ENCODE measurements at regions not wholly inside any gene's neighbourhood (a gene's known extent, or its start where the extent isn't known, plus 50 kb on each side); places are given as distances from the start of the nearest gene placed in this dataset.

DNA sequence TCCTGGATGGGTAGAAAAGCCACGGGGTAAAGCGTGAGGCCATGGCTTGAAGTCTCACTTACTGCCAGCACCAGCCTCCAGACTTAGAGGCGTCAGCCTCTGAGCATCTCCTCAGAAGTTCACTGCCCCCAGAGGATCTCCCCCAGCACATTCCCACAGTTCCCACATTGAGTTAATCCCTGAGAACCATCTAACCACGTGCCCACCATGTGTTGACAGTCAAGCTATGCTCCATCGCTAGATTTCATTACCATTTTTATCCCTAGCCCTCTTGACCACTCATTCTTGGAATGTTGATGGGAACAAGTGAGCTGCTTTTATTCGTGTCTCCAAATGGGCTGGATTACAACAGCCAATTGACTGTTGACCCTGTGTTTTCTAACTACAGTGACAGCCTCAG is 283.3 kb upstream of the IRX1 start:
- no peak for DNase-seq

GRCh38 chr5:3311433-3311832 is 284.2 kb upstream of the IRX1 start:
- no peak for DNase-seq

DNA sequence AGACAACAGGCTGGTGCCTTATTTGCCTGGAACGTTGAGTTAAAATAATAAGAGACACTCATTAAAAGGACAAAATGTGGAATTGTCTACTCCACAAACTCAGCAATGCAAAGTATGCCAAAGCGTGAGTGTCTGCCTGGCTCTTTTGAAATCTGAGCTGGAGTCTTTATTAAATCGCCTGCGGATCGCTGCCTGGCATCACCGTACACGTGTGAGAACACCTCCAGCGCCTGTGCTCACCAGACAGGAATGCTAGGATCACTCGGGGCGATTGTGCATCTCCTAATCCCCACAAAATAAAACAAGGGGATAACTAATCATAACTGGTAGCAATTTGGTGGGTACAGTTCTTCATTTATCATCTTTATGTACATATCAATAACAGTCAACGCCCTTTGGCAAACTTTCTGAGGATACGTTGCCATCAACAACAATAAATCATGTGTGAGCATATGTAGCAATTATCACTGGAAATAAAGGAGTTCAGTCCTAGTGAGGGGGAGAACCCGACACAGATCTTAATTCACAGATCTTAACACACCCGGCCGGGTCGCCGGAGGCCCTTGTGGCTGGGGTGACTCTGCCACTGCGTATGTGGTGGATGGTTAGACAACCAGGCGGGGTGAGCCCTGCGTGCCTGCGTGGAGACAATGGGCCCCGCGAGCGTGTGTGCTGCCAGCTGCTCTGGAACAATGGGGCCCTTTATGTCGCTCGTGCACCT is 284.9 kb upstream of the IRX1 start:
- DNase-seq, result no peak

GRCh38 chr5:3309538-3309937 is 286.1 kb upstream of the IRX1 start:
- DNase-seq, result no peak

DNA sequence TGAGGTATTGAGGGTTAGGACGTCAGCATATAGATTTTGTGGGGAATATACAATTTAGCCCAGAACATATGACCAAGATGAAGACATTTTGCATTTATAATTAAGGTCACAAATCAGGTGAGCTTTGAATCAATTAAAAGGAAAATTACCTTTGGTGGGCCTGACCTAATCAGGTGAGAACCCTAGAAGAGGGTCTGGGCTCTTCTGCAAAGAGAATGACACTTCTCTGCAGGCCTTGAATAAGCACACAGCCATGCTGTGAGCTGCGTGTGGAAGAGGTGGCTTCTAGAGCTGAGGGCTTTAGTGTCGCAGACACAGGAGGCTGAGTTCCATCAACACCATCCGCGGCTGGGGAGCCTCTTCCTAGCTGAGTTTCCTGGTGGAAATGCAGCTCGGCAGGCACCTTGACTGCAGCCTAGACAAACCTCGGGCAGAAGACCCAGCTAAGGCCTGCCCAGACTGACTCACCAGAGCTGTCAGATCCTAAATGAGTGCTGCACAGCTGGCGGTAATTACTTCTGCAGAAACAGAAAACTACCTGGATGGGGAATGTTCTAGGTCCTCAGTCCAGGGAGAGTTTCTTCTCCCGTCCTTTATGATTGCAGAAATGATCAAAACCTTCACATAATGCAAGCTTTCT is 287.5 kb upstream of the IRX1 start:
- no peak for DNase-seq

- DNase-seq, result no peak
These were observed 290.2 kb upstream of the IRX1 start for GRCh38 chr5:3305432-3305831.

DNA sequence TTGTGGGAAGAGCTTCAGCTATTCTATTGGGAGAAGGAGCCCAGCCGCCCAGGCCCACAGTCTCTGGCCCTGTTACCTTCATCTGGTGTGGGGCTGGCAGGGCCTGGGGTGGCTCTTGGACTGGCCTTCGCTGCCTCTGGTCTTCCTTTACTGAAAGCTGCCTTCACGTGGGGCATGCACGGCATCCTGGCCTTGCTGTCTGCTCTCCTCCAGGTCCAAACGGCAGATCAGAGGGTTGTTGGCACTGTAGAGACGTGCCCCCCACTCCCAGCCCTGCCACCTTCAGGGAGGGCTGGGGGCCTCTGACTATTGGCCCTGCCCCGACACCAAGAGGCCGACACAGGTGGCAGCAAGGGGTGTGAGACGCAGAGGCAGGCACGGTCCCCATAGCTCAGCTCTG is 291.3 kb upstream of the IRX1 start:
- DNase-seq, result no peak

DNA sequence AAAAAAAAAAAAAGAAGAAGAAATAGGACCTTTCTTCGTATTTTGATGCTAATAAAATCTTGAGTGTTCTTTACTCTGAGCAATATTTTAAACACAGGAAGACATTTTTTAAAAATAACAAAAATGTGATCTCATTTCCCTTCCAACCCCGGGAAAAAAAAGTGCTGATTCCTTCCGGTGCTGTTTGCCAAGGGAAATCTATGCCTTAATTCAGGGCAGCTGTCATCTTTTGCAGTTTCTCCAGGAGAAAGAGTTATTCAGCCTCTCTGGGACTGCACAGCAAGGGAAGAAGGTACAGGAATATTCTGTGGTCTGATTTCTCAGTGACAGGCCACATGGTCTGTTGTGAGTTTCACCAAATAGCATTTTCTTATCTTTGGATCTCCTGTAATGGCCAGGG is 291.9 kb upstream of the IRX1 start:
- no peak for DNase-seq

GRCh38 chr5:3302228-3302627 is 293.4 kb upstream of the IRX1 start:
- DNase-seq, result no peak

DNA sequence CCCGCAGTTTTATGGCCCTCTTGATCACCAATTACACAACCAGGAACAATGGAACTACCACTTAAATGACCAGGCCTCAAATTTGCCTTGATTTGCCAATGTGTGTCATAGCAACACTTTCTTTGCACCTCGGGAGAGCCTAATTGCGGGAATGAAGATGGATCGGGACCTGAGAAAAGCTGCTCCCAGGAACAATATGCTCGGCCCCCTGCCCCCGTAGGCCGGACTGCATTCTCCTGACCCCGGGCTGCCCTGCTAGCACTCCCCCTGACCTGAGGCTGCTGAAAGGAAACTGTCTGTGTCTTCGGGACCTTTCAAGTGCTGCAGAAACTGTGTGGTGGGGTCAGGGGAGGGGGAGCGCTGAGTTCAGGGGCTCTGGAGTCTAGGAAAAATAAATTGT is 294.3 kb upstream of the IRX1 start:
- DNase-seq, result no peak

GRCh38 chr5:3300726-3301125 is 294.9 kb upstream of the IRX1 start:
- no peak for DNase-seq

DNA sequence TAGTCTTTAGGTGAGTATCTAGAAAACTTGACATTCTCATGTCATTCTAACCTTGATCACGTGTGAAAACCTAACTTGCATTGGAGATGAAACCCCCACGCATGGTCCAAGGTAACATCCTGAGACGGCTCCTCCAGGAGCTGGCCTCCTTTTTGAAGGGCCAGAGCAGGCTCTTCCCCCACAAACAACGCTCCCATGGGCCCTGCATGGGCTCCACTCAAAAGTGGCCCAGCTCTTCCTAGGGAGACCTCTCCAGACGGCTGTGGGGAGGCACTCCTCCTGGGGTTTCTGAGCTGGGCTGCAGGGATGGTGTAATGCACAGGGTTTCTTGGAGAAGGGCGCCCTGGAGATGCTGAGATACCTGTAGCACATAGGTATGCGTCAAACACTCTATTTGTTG is 296.2 kb upstream of the IRX1 start:
- DNase-seq, result no peak

- no peak for DNase-seq
These were observed 297.8 kb upstream of the IRX1 start for GRCh38 chr5:3297853-3298252.

DNA sequence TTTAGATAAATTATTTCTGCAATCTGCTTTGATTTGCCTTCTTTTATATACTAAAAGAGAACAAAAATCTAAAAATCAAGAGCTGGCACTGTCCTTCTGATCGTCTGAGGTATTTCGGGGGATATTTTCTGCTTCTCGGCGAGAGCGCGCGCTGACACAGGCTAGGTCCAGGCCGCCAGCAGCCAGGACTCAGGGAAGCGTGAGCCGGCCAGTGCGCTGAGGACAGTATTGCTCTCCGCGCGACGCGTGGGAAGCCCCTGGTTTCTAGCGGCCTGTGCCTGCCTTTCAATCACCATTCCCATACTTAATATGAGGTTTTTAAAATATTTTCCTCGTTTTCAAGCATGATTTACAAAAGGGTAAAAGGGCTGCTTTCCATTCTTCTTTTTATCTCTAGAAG is 307.3 kb upstream of the IRX1 start:
- DNase-seq, result no peak

DNA sequence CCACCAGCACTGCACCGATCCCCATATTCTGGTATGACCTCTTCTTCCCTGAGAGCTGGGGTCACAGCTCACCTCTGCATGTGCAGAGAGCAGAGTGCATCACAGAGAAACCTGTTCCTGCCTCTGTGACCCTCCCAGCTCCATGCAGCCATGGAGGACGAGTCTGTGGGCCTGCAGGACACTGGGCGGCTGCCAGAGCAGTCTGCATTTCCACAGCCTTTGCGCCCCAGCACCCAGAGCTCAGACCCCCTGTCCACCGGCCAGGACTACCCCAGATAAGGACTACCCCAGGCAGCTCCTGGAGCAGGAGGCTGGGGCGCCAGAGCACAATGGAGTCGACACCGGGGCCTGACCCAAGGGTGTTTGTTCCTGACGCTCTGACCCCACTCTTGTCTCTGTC is 308.1 kb upstream of the IRX1 start:
- no peak for DNase-seq

DNA sequence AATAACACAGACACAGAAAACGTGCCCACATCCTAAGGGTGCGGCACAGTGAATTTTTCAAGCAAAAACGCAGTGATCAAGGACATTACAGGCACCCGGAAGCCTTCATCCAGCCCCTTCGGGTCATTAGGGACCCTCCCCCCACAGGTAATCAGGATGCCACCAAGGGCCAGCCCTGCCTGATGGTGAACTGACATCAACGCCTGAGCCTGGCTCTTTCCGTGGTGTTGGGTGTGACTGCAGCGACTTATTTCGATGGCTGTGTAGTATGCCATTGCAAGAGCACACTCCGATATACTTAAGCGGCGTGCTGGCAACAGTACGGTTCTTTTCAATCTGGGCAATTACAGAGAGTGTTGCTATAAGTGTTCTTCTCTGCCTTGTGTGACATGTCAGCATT is 310.0 kb upstream of the IRX1 start:
- no peak for DNase-seq

GRCh38 chr5:3284506-3284905 is 311.1 kb upstream of the IRX1 start:
- DNase-seq, result no peak

GRCh38 chr5:3282841-3283240 is 312.8 kb upstream of the IRX1 start:
- no peak for DNase-seq

DNA sequence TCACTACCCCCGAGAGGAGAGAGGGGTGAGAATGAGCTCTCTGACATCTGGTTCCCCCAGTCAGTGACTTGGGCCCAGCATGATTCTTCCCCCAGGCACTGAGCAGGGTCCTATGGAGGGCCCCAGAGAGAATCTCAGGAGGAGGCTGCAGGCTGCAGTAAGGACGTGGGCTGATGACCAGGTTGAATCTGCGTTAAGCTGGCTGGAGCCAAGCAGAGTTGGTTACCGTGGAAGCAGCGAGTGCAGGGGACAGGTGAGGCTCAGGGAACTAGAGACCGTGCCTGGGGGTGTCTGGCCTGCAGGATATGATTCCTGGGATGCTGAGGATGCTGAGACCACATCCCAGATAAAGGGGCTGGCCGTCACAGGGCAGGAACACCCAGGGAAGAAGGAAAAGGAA is 314.3 kb upstream of the IRX1 start:
- no peak for DNase-seq

GRCh38 chr5:3278643-3279042 is 317.0 kb upstream of the IRX1 start:
- DNase-seq, result no peak

DNA sequence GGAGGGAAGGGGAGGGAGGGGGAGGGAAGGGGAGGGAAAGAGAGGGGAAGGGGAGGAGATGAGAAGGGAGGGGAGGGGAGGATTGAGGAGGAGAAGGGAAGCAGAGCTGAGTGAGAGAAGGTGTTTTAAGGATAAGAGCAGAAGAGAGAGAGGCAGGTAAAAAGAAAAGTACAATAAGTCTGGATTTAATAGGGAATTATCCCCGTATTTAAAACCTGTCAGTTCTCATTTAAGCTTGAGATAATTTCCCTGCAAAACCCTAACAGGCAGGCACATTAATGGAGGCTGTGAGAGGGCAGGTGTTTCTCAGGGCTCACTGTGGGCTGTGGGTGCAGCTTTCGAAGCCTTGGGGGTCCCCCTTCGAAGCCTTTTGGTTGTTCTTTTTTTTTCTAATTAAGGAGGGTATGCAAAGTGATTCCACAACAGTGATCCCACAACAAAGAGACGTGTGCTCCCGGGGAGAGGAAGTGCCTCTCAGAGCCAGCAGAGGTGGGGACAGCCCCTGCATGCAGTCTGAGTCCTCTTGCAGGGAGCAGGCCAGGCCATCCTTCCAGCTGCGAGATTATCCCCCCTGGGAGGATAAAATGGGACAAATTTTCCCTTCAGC is 317.9 kb upstream of the IRX1 start:
- no peak for DNase-seq

GRCh38 chr5:3276896-3277295 is 318.7 kb upstream of the IRX1 start:
- DNase-seq, result no peak

DNA sequence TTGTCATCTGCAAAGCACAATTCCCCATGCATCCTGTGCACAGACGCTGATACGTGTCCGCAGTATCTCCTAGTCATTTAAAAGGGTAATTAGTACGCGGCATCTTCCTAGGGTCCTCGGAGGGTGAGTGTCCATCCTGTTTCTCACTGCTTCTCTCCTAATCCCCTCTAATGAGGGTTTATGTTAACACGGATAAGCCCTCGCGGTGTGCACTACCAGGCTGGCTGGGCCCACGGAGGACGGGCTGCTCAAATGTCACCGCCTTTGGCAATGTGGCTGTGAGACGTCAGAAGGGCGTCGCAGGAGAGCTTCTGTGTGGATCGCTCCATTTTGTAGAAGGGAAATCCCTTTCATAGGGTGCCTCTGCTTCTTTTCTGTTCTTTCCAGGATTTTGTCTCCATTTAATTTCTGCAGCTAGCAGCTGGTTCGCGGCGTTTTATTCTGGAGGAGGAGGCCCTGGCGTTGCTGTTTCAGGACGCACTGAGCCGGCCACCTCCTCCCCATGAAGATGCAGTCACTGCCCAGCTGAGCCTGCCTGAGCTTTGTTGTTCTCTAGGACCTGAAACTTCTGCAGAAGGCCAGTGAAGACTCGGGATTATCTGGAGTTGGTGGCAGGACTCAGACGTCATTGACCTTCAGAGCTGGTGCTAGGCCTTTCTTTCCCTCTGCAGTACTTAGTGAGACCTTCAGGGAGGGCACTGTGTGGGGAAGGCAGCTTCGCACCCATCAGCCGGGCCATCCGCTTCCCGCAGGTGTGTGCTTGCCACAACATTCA is 326.1 kb upstream of the IRX1 start:
- DNase-seq, result no peak

DNA sequence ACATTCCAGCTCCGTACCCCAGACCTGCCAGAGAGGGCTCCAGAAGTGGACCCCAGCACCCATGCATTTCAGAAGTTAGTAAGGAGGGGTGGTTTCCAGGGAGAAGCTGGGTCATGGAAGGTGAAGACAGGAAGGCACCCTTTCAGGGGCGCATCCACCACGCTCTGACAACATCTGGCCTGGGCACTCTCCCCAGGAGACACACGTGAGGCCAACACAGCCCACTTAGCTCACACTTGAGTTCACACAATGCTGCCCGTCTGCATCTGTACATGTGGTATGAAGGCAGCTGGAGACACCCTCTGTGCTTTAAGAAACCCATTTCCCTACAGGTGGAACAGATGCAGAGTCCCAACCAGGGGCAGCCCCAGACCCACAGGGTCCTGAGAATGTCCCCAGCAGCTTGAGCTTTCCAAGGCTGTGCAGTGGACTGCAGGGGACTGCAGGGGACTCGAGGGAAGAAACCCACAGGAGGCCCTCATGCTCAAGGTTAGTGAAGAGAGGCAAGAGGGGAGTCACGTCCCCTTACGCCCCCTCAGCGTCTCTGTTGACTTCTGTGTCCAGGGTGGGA is 326.8 kb upstream of the IRX1 start:
- DNase-seq, result no peak

Measured in NCI-H187 (cell line).